NB4 (cell line): ENCODE measurements at regions not wholly inside any gene's neighbourhood (a gene's known extent, or its start where the extent isn't known, plus 50 kb on each side); places are given as distances from the start of the nearest gene placed in this dataset.

Experiments
- MAX ChIP-seq: IDR thresholded peaks from 2 replicates; pipeline ENCODE4 v1.6.1; 2011; ENCODE audit warnings: low read depth, low read length
- MYC ChIP-seq: IDR thresholded peaks from 2 replicates; pipeline ENCODE4 v1.6.1; 2011; ENCODE audit warnings: low read depth, low read length
- POLR2A ChIP-seq: IDR thresholded peaks from 2 replicates; pipeline ENCODE4 v1.6.1; 2011; ENCODE audit warnings: mild to moderate bottlenecking; ENCODE audit not compliant: insufficient read length; ENCODE audit errors: extremely low read depth
- TF ChIP-seq, protein P1 (sequence below): IDR thresholded peaks from one replicate; pipeline ENCODE4 v1.5.1; 2012; ENCODE audit warnings: low read depth, low read length

DNA sequence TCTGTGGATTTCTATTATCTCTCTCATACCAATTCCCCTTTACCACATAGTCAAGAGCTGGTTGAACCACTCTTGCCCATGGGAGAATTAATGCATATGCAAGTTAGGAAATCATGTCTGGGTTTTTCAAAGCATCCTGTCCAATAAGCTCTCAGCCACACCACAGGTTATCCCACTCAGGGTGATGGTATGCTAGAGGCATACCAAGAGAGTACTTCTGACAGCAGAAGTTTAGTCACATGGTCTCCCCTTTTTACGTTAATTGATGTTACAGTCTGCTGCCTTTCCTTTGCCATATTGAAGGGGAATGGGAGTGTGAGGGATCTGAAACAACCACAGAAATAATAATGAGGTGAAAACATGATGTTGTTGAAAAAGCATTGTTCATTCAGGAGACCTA is 135.8 kb upstream of the PBX1 start:
- TF ChIP-seq, protein P1, sequence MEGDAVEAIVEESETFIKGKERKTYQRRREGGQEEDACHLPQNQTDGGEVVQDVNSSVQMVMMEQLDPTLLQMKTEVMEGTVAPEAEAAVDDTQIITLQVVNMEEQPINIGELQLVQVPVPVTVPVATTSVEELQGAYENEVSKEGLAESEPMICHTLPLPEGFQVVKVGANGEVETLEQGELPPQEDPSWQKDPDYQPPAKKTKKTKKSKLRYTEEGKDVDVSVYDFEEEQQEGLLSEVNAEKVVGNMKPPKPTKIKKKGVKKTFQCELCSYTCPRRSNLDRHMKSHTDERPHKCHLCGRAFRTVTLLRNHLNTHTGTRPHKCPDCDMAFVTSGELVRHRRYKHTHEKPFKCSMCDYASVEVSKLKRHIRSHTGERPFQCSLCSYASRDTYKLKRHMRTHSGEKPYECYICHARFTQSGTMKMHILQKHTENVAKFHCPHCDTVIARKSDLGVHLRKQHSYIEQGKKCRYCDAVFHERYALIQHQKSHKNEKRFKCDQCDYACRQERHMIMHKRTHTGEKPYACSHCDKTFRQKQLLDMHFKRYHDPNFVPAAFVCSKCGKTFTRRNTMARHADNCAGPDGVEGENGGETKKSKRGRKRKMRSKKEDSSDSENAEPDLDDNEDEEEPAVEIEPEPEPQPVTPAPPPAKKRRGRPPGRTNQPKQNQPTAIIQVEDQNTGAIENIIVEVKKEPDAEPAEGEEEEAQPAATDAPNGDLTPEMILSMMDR, result no peak
- TF ChIP-seq MAX, result no peak
- TF ChIP-seq MYC, result no peak
- no peak for TF ChIP-seq POLR2A
